NCI-H2196 treated with DMSO at 0.1 percent for 48 hours (cell line): ENCODE measurements at regions not wholly inside any gene's neighbourhood (a gene's known extent, or its start where the extent isn't known, plus 50 kb on each side); places are given as distances from the start of the nearest gene placed in this dataset.
"Not testable (repeated sequence)": the region's sequence is repeated elsewhere in the genome, so short reads cannot be mapped to it uniquely, and the experiment has no call there.

ENCODE experiments used
- DNase-seq: peaks from one replicate; lab custom pipeline; 2025; ENCODE audit not compliant: unreplicated experiment; lab: John Stamatoyannopoulos, UW

- DNase-seq: no peak
Measured at GRCh38 chr17:79560527-79560926, 50.3 kb downstream of the RBFOX3 start.

- no peak for DNase-seq
Measured at GRCh38 chr17:79559111-79559887, 51.6 kb downstream of the RBFOX3 start.

- no peak for DNase-seq
Measured at GRCh38 chr17:79558091-79558900, 52.6 kb downstream of the RBFOX3 start.

GRCh38 chr17:79557276-79558090 is 53.4 kb downstream of the RBFOX3 start:
- no peak for DNase-seq

- no peak for DNase-seq
Measured at GRCh38 chr17:79556271-79556670, 54.6 kb downstream of the RBFOX3 start.

GRCh38 chr17:79555543-79555942 is 55.3 kb downstream of the RBFOX3 start:
- DNase-seq: no peak

GRCh38 chr17:79554346-79554745 is 56.5 kb downstream of the RBFOX3 start:
- DNase-seq: not testable (repeated sequence)

- no peak for DNase-seq
Measured at GRCh38 chr17:79552824-79553223, 58.0 kb downstream of the RBFOX3 start.

- no peak for DNase-seq
Measured at GRCh38 chr17:79552405-79552804, 58.4 kb downstream of the RBFOX3 start.

GRCh38 chr17:79549141-79549915 is 61.5 kb downstream of the RBFOX3 start:
- no peak for DNase-seq

GRCh38 chr17:79548116-79548515 is 62.7 kb downstream of the RBFOX3 start:
- no peak for DNase-seq

GRCh38 chr17:79547586-79547985 is 63.3 kb downstream of the RBFOX3 start:
- DNase-seq: no peak

GRCh38 chr17:79547171-79547570 is 63.7 kb downstream of the RBFOX3 start:
- not testable (repeated sequence) for DNase-seq

- DNase-seq: no peak
Measured at GRCh38 chr17:79546386-79546785, 64.5 kb downstream of the RBFOX3 start.

GRCh38 chr17:79545251-79546005 is 65.4 kb downstream of the RBFOX3 start:
- DNase-seq: no peak

GRCh38 chr17:79544142-79544914 is 66.5 kb downstream of the RBFOX3 start:
- DNase-seq: no peak

GRCh38 chr17:79543531-79543930 is 67.3 kb downstream of the RBFOX3 start:
- DNase-seq: no peak

GRCh38 chr17:79542718-79543117 is 68.1 kb downstream of the RBFOX3 start:
- DNase-seq: no peak
